GM23248 (cell line): ENCODE measurements at regions not wholly inside any gene's neighbourhood (a gene's known extent, or its start where the extent isn't known, plus 50 kb on each side); places are given as distances from the start of the nearest gene placed in this dataset.

Experiments used
- DNase-seq: peaks from one replicate; pipeline ENCODE4 v3.0.0-alpha.2; 2015
- H2AFZ ChIP-seq: fragments of 200-600 bp; sonication (generic); 2 replicates; pipeline ENCODE4 v1.6.1; 2016; ENCODE audit warnings: antibody characterized with exemption
- H3F3A ChIP-seq: fragments of 200-600 bp; sonication (generic); 2 replicates; pipeline ENCODE4 v1.6.1; 2016; ENCODE audit warnings: mild to moderate bottlenecking, antibody characterized with exemption, mixed run types; ENCODE audit not compliant: insufficient read depth
- H3K27ac ChIP-seq: fragments of 200-600 bp; sonication (generic); 2 replicates; pipeline ENCODE4 v1.5.1; 2016; ENCODE audit warnings: mild to moderate bottlenecking
- H3K27me3 ChIP-seq: fragments of 200-600 bp; sonication (generic); replicated peaks from 2 replicates; pipeline ENCODE4 v1.6.1; 2016; ENCODE audit warnings: mild to moderate bottlenecking; ENCODE audit not compliant: insufficient read depth
- H3K36me3 ChIP-seq: fragments of 200-600 bp; sonication (generic); 2 replicates; pipeline ENCODE4 v1.6.1; 2016; ENCODE audit warnings: low read depth, mild to moderate bottlenecking
- H3K4me1 ChIP-seq: fragments of 200-600 bp; sonication (generic); 2 replicates; pipeline ENCODE4 v1.6.1; 2016; ENCODE audit warnings: mild to moderate bottlenecking; ENCODE audit not compliant: insufficient read depth
- H3K4me2 ChIP-seq: fragments of 200-600 bp; sonication (generic); one replicate; pipeline ENCODE4 v1.6.1; 2016; ENCODE audit warnings: mild to moderate bottlenecking; ENCODE audit not compliant: unreplicated experiment
- H3K4me3 ChIP-seq: fragments of 200-600 bp; sonication (generic); 2 replicates; pipeline ENCODE4 v1.5.1; 2016; ENCODE audit warnings: mild to moderate bottlenecking
- H3K79me2 ChIP-seq: fragments of 200-600 bp; sonication (generic); 2 replicates; pipeline ENCODE4 v1.6.1; 2016; ENCODE audit warnings: mild to moderate bottlenecking; ENCODE audit not compliant: insufficient read depth
- H3K9ac ChIP-seq: fragments of 200-600 bp; sonication (generic); 2 replicates; pipeline ENCODE4 v1.6.1; 2016; ENCODE audit warnings: mild to moderate bottlenecking
- H3K9me2 ChIP-seq: fragments of 200-600 bp; sonication (generic); 2 replicates; pipeline ENCODE4 v1.6.1; 2016; ENCODE audit warnings: mixed run types, mild to moderate bottlenecking, moderate library complexity; ENCODE audit not compliant: insufficient read depth
- H3K9me3 ChIP-seq: fragments of 200-600 bp; sonication (generic); one replicate; pipeline ENCODE4 v1.6.1; 2017; ENCODE audit warnings: low read depth
- H4K20me1 ChIP-seq: fragments of 200-600 bp; sonication (generic); 2 replicates; pipeline ENCODE4 v1.6.0; 2016; ENCODE audit not compliant: insufficient read depth
- EZH2 ChIP-seq: fragments of 200-600 bp; sonication (generic); IDR thresholded peaks from 2 replicates; pipeline ENCODE4 v1.6.1; 2018; ENCODE audit warnings: antibody characterized with exemption, mild to moderate bottlenecking; ENCODE audit not compliant: insufficient read depth, poor library complexity, severe bottlenecking
- EZH2phosphoT487 ChIP-seq: fragments of 200-600 bp; sonication (generic); IDR thresholded peaks from 2 replicates; pipeline ENCODE4 v1.6.1; 2018; ENCODE audit warnings: antibody characterized with exemption, moderate library complexity, mild to moderate bottlenecking, low read depth; ENCODE audit not compliant: insufficient read depth
- WGBS, 2 experiments: methylation state at CpG; one replicate each; pipeline ENCODE4 v1.1.6; 2015 to 2017; ENCODE audit warnings: low lambda C conversion rate in 2 of 2, low coverage in 1 of 2; ENCODE audit errors: missing lambda C conversion rate in 2 of 2; 5-methylcytosine and 5-hydroxymethylcytosine counted together
- in situ Hi-C: fragments of 300-500 bp; cut with MboI; formaldehyde crosslinking; loops from 2 replicates; pipeline ENCODE4 v1.15.0; 2020

DNA sequence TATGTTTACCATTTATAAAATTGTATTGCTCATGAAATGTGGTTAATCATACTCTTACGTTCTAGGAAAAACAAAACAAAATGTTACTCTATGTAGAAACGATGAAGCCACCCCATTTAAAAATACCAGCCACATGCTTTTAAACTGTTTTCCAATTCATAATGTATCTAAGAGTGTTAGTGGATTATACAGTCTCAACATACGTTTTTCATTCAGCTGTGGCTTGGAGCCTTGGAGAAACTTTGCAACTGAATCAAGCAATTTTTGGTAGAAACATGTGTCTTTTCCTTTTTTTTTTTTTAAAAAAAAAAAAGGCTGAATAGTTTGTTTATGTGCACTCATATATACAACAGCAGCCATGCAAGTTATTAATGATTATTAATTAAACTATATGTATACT lies 378.0 kb upstream of the SEMA3D start:
- H3K27me3 ChIP-seq = no peaks in the 10 kb centered on the region
- H4K20me1 ChIP-seq = no peaks in the 10 kb centered on the region
- H3K4me3 ChIP-seq = no peak overlapping the region
- in situ Hi-C loops = loop anchor here (25.0 kb wide), 1 partner anchor 272 kb away; no protein-coding TSS in a partner anchor
- peaks cover 12% of the 10 kb centered on the region for H3K4me1 ChIP-seq
- H2AFZ ChIP-seq = peak overlapping the region; percentile 50; the same call in 1 of the 2 replicates
- H3K9me3 ChIP-seq = no peaks in the 10 kb centered on the region
- 21 to 29% methylated on average over 3 of the region's 3 CpGs for WGBS, 2 experiments
- peak; percentile 9 for DNase-seq
- H3K79me2 ChIP-seq = no peaks in the 10 kb centered on the region
- no peak overlapping the region for H3K9ac ChIP-seq
- H3F3A ChIP-seq = no peaks in the 10 kb centered on the region
- H3K27ac ChIP-seq = 0 out of 2 replicates have a peak overlapping the region, but pooled peaks have one; percentile 19
- peak overlapping the region; percentile 14 for H3K4me2 ChIP-seq
- H3K9me2 ChIP-seq = no peaks in the 10 kb centered on the region
- H3K36me3 ChIP-seq = no peaks in the 10 kb centered on the region
- TF ChIP-seq EZH2 = no peak
- no peak for TF ChIP-seq EZH2phosphoT487

- no peaks in the 10 kb centered on the region for H3K9me2 ChIP-seq
- no peaks in the 10 kb centered on the region for H4K20me1 ChIP-seq
- H3K4me3 ChIP-seq = no peak overlapping the region
- H3K9me3 ChIP-seq = no peaks in the 10 kb centered on the region
- H2AFZ ChIP-seq = no peak overlapping the region
- no peaks in the 10 kb centered on the region for H3K36me3 ChIP-seq
- TF ChIP-seq EZH2phosphoT487 (no peak), EZH2 (no peak)
- H3F3A ChIP-seq = no peaks in the 10 kb centered on the region
- no peak overlapping the region for H3K4me2 ChIP-seq
- no peaks in the 10 kb centered on the region for H3K79me2 ChIP-seq
- in situ Hi-C loops = loop anchor here (25.0 kb wide), 1 partner anchor 276 kb away; no protein-coding TSS in a partner anchor
- H3K4me1 ChIP-seq = peaks cover 12% of the 10 kb centered on the region
- no peak overlapping the region for H3K27ac ChIP-seq
- DNase-seq = no peak
- no peaks in the 10 kb centered on the region for H3K27me3 ChIP-seq
- no peak overlapping the region for H3K9ac ChIP-seq
Observed at GRCh38 chr7:85561706-85562105, 374.9 kb upstream of the SEMA3D start.

- Histone ChIP-seq H2AFZ (no peak overlapping the region), H4K20me1 (no peaks in the 10 kb centered on the region), H3K4me3 (no peak overlapping the region), H3K79me2 (no peaks in the 10 kb centered on the region), H3K4me1 (peaks cover 15% of the 10 kb centered on the region), H3F3A (peaks cover 10% of the 10 kb centered on the region; the same call in 1 of the 2 replicates), H3K27ac (no peak overlapping the region), H3K9me3 (no peaks in the 10 kb centered on the region), H3K9me2 (no peaks in the 10 kb centered on the region), H3K9ac (no peak overlapping the region), H3K4me2 (no peak overlapping the region), H3K27me3 (no peaks in the 10 kb centered on the region), H3K36me3 (no peaks in the 10 kb centered on the region)
- WGBS, 2 experiments = 40 to 48% methylated on average over 5 of the region's 5 CpGs
- no peak for TF ChIP-seq EZH2phosphoT487
- TF ChIP-seq EZH2 = no peak
- peak; percentile 80 for DNase-seq
- in situ Hi-C loops = loop anchor here (10.0 to 25.0 kb wide), 2 partner anchors 283 to 360 kb away; no protein-coding TSS in a partner anchor
Observed at GRCh38 chr7:85554236-85555178, 367.7 kb upstream of the SEMA3D start.

- Histone ChIP-seq H3K4me1 (no peaks in the 10 kb centered on the region), H3F3A (no peaks in the 10 kb centered on the region), H4K20me1 (no peaks in the 10 kb centered on the region), H3K36me3 (no peaks in the 10 kb centered on the region), H3K27me3 (no peaks in the 10 kb centered on the region), H3K27ac (no peak overlapping the region), H3K9me2 (no peaks in the 10 kb centered on the region; the same call in 1 of the 2 replicates), H3K79me2 (no peaks in the 10 kb centered on the region), H2AFZ (0 out of 2 replicates have a peak overlapping the region, but pooled peaks have one; percentile 14), H3K4me2 (no peak overlapping the region), H3K4me3 (no peak overlapping the region), H3K9me3 (no peaks in the 10 kb centered on the region), H3K9ac (no peak overlapping the region)
- in situ Hi-C loops = no loop called here
- TF ChIP-seq EZH2 = no peak
- no peak for TF ChIP-seq EZH2phosphoT487
- 53 to 65% methylated on average over 3 of the region's 3 CpGs for WGBS, 2 experiments
- DNase-seq = no peak
Observed at GRCh38 chr7:85535974-85536729, 349.3 kb upstream of the SEMA3D start.
